ENCODE measurements at regions not wholly inside any gene's neighbourhood (a gene's known extent, or its start where the extent isn't known, plus 50 kb on each side); places are given as distances from the start of the nearest gene placed in this dataset.

- TF ChIP-seq CREB1 (IDR thresholded peaks at IDR 0.05; ENCODE audit: low read depth) (no peak), NKRF (conservative IDR thresholded peaks at IDR 0.05) (no peak), MXI1 (IDR thresholded peaks at IDR 0.05; ENCODE audit: low read depth, low read length) (no peak), RELA (IDR thresholded peaks at IDR 0.05; ENCODE audit: borderline replicate concordance, partially characterized antibody) (no peak), ZBTB11 (CRISPR knock-in tag; IDR thresholded peaks at IDR 0.05) (no peak), SUPT20H (IDR thresholded peaks at IDR 0.05; ENCODE audit: borderline replicate concordance, control insufficient read depth, low read depth, low read length) (no peak), MEF2A (IDR thresholded peaks at IDR 0.05; ENCODE audit: insufficient read depth, low read depth, low read length) (no peak)
These were observed 475.2 kb downstream of the JRKL start (continued) for GRCh38 chr11:96865020-96865419.

GRCh38 chr11:96869207-96869606 is 479.4 kb downstream of the JRKL start:
- H3K27me3 ChIP-seq (replicated peaks in 1 of 2; ENCODE audit: control insufficient read depth in 2 of 2, insufficient read depth in 2 of 2, low read length in 1 of 2): no peaks in the 10 kb centered on the region
- ChIA-PET POLR2A (no interaction called here), SMC1A (ENCODE audit: uncharacterized antibody, unreplicated experiment) (no interaction called here), CTCF (no interaction called here), RAD21 (ENCODE audit: unreplicated experiment) (no interaction called here)
- BruUV-seq (replicated peaks): no TSS peak
- H4K20me1 ChIP-seq (ENCODE audit: control insufficient read depth, insufficient read depth): no peaks in the 10 kb centered on the region
- DNase-seq (ENCODE audit: low read depth, low spot score): no peak
- FAIRE-seq: no peak
- H3K4me2 ChIP-seq (ENCODE audit: control insufficient read depth, insufficient read depth): no peak overlapping the region
- intact Hi-C loops (cut with micrococcal nuclease; ENCODE audit: unreplicated experiment) (no loop called here), in situ Hi-C loops (cut with MboI) (no loop called here)
- no peaks in the 10 kb centered on the region for H3K36me3 ChIP-seq (ENCODE audit: control insufficient read depth in 2 of 2, insufficient read depth in 2 of 2, low read length in 1 of 2)
- no peak overlapping the region for H3K27ac ChIP-seq (ENCODE audit: control insufficient read depth, insufficient read depth)
- H3K9ac ChIP-seq (ENCODE audit: control insufficient read depth, insufficient read depth, low read length): no peak overlapping the region
- no peak overlapping the region for H2AFZ ChIP-seq (ENCODE audit: control insufficient read depth, low read depth, low read length)
- H3K79me2 ChIP-seq (ENCODE audit: control insufficient read depth, insufficient read depth, low read length): no peaks in the 10 kb centered on the region
- H3K9me3 ChIP-seq (replicated peaks; ENCODE audit: control insufficient read depth, insufficient read depth, low read length): no peaks in the 10 kb centered on the region
- no peaks in the 10 kb centered on the region for H3K4me1 ChIP-seq (ENCODE audit: control insufficient read depth, insufficient read depth, low read length)
- TF ChIP-seq CUX1 (IDR thresholded peaks at IDR 0.05; ENCODE audit: insufficient replicate concordance, low read depth, low read length): no peak
- ATAC-seq: no peak
- no peak overlapping the region for H3K4me3 ChIP-seq

Measured in GM12878 (cell line).